Endodermal cell (in vitro differentiated cells): ENCODE measurements at regions not wholly inside any gene's neighbourhood (a gene's known extent, or its start where the extent isn't known, plus 50 kb on each side); places are given as distances from the start of the nearest gene placed in this dataset.

Experiments used
- DNase-seq: peaks from one replicate; pipeline ENCODE4 v3.0.0-alpha.2; 2017
- H3K27ac ChIP-seq: 2 replicates; pipeline ENCODE4 v1.5.1; 2013; ENCODE audit warnings: mild to moderate bottlenecking, low read depth, low read length, moderate library complexity
- H3K27me3 ChIP-seq: 2 replicates; pipeline ENCODE4 v1.6.1; 2013; ENCODE audit warnings: mild to moderate bottlenecking, low read length, moderate library complexity; ENCODE audit not compliant: insufficient read depth, control insufficient read depth, poor library complexity, severe bottlenecking
- H3K36me3 ChIP-seq: 2 replicates; pipeline ENCODE4 v1.7.0; 2013; ENCODE audit warnings: mild to moderate bottlenecking, low read length, moderate library complexity; ENCODE audit not compliant: control insufficient read depth, insufficient read depth
- H3K4me1 ChIP-seq: one replicate; pipeline ENCODE4 v1.7.0; 2013; ENCODE audit warnings: low read length; ENCODE audit not compliant: control insufficient read depth, insufficient read depth
- H3K4me3 ChIP-seq: 2 replicates; pipeline ENCODE4 v1.5.1; 2013; ENCODE audit warnings: mild to moderate bottlenecking, low read length, moderate library complexity
- H3K9ac ChIP-seq: 2 replicates; pipeline ENCODE4 v1.6.1; 2013; ENCODE audit warnings: mild to moderate bottlenecking, low read length, moderate library complexity; ENCODE audit not compliant: poor library complexity, severe bottlenecking; ENCODE audit errors: extremely low read depth
- H3K9me3 ChIP-seq: 2 replicates; pipeline ENCODE4 v1.6.1; 2013; ENCODE audit warnings: mild to moderate bottlenecking, low read length, moderate library complexity; ENCODE audit not compliant: control insufficient read depth
- H3K27ac Mint-ChIP-seq: 2 replicates; pipeline ENCODE4 v1.8.0; 2020; ENCODE audit warnings: mixed read lengths
- H3K27me3 Mint-ChIP-seq: 2 replicates; pipeline ENCODE4 v1.8.0; 2021; ENCODE audit warnings: mild to moderate bottlenecking, mixed read lengths; ENCODE audit not compliant: insufficient read depth
- H3K36me3 Mint-ChIP-seq: 2 replicates; pipeline ENCODE4 v1.8.0; 2020; ENCODE audit warnings: low read depth, mixed read lengths
- H3K4me1 Mint-ChIP-seq: 2 replicates; pipeline ENCODE4 v1.8.0; 2020; ENCODE audit warnings: mixed read lengths
- H3K4me3 Mint-ChIP-seq: 2 replicates; pipeline ENCODE4 v1.8.0; 2020; ENCODE audit warnings: mild to moderate bottlenecking, moderate library complexity, mixed read lengths
- H3K9me3 Mint-ChIP-seq: 2 replicates; pipeline ENCODE4 v1.8.0; 2020; ENCODE audit warnings: mild to moderate bottlenecking, mixed read lengths
- CTCF ChIP-seq: fragments of 200-600 bp; sonication (generic); conservative IDR thresholded peaks from 2 replicates; pipeline ENCODE4 v1.5.0; 2021; ENCODE audit warnings: antibody characterized with exemption, mild to moderate bottlenecking
- WGBS, 2 experiments: methylation state at CpG; one replicate each; pipeline versions ENCODE4 v1.1.5 to v1.1.7; 2013; ENCODE audit warnings: missing lambda C conversion rate in 2 of 2, mixed read lengths in 1 of 2; ENCODE audit not compliant: insufficient coverage in 1 of 2, insufficient read length in 1 of 2; 5-methylcytosine and 5-hydroxymethylcytosine counted together

- Mint-ChIP-seq H3K36me3 (no peaks in the 10 kb centered on the region), H3K4me1 (no peaks in the 10 kb centered on the region), H3K27me3 (peaks cover 2% of the 10 kb centered on the region), H3K9me3 (no peaks in the 10 kb centered on the region), H3K27ac (no peak overlapping the region), H3K4me3 (no peak overlapping the region)
- Histone ChIP-seq H3K9me3 (no peaks in the 10 kb centered on the region), H3K27me3 (no peaks in the 10 kb centered on the region), H3K36me3 (no peaks in the 10 kb centered on the region), H3K27ac (no peak overlapping the region), H3K4me1 (no peaks in the 10 kb centered on the region), H3K9ac (no peak overlapping the region), H3K4me3 (no peak overlapping the region)
- 85 to 100% methylated on average over 1 to 2 of the region's 2 CpGs for WGBS, 2 experiments
- DNase-seq = no peak
- TF ChIP-seq CTCF = no peak
Measured at GRCh38 chr1:233554037-233554436, 59.9 kb upstream of the KCNK1 start.

DNA sequence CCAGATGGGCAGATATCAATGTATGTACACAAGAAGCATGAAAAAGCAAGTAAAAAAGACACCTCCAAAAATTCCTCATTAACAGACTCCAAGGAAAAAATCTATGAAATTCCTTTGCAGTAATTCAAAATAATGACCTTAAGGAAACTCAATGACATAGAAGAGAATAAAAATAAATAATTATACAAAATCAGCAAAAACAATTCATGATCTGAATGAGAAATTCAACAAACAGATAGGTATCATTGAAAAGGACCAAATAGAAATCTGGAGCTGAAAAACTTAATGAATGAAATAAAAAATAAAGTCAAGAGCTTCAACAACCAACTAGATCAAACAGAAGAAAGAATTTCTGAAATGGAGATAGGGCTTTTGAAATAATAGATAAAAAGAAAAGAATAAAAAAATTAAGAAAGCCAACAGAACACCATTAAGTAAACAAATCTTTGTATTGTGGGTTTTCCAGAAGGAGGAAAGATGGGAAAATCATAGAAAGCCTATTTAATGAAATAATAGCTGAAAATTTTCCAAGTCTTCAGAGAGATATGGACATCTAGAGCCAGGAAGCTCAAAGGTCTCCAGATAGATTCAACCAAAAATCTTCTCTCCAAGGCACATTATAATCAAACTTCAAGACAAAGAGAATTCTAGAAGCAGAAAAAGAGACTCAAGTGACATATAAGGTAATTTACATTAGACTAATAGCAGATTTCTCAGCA lies 52.0 kb upstream of the KCNK1 start:
- Mint-ChIP-seq H3K27ac (no peak overlapping the region), H3K36me3 (no peaks in the 10 kb centered on the region), H3K4me3 (no peak overlapping the region), H3K4me1 (no peaks in the 10 kb centered on the region), H3K9me3 (peaks cover 20% of the 10 kb centered on the region), H3K27me3 (no peaks in the 10 kb centered on the region)
- Histone ChIP-seq H3K9ac (no peak overlapping the region), H3K27ac (no peak overlapping the region), H3K9me3 (peaks cover 40% of the 10 kb centered on the region), H3K4me3 (no peak overlapping the region), H3K36me3 (no peaks in the 10 kb centered on the region), H3K27me3 (no peaks in the 10 kb centered on the region), H3K4me1 (no peaks in the 10 kb centered on the region)
- DNase-seq = no peak
- TF ChIP-seq CTCF = no peak
